Neutrophil (primary cell): ENCODE measurements at regions not wholly inside any gene's neighbourhood (a gene's known extent, or its start where the extent isn't known, plus 50 kb on each side); places are given as distances from the start of the nearest gene placed in this dataset.

ENCODE experiments used
- H3K27ac ChIP-seq: fragments of 200-600 bp; sonication (generic); 2 replicates; pipeline ENCODE4 v1.5.1; 2016; ENCODE audit warnings: mild to moderate bottlenecking, moderate library complexity
- H3K27me3 ChIP-seq: fragments of 200-600 bp; sonication (generic); 2 replicates; pipeline ENCODE4 v1.6.0; 2016; ENCODE audit warnings: mild to moderate bottlenecking
- H3K36me3 ChIP-seq: fragments of 200-600 bp; sonication (generic); 2 replicates; pipeline ENCODE4 v1.5.1; 2017
- H3K4me1 ChIP-seq, 2 experiments: fragments of 200-600 bp in 1 of 2; sonication (generic) in 1 of 2; 1 replicate in 1 of 2; 2 replicates in 1 of 2; pipeline versions ENCODE4 v1.5.1 to v1.6.1; 2013 to 2016; ENCODE audit warnings: low read depth in 1 of 2, low read length in 1 of 2, mild to moderate bottlenecking in 1 of 2, moderate library complexity in 1 of 2; ENCODE audit not compliant: control insufficient read depth in 1 of 2, insufficient read depth in 1 of 2
- H3K4me3 ChIP-seq, 2 experiments: fragments of 200-600 bp in 1 of 2; sonication (generic) in 1 of 2; 1 replicate in 1 of 2; 2 replicates in 1 of 2; pipeline ENCODE4 v1.5.1; 2013 to 2016; ENCODE audit warnings: low read depth in 1 of 2, low read length in 1 of 2, mild to moderate bottlenecking in 1 of 2, moderate library complexity in 1 of 2
- H3K9me3 ChIP-seq: fragments of 200-600 bp; sonication (generic); 2 replicates; pipeline ENCODE4 v1.5.1; 2016
- TF ChIP-seq, protein P1 (sequence below): fragments of 200-600 bp; sonication (generic); IDR thresholded peaks from 2 replicates; pipeline ENCODE4 v1.5.1; 2016; ENCODE audit warnings: antibody characterized with exemption

DNA sequence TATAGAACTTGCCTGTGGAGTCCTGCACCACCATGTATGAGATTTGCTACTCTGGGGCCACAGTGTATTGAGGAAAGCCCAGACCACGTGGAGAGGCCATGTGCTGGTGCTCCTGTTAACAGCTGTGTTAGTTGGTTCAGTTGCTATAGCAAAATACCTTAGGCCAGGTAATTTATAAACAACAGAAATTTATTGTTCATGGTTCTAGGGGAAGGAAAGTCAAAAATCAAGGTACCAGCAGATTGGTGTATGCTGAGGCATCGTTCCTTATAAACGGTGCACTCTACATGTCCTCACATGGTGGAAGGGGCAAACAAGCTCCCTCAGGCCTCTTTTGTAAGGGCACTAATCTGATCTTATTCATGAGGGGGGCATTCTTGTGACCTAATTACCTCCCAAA lies 135.9 kb upstream of the FOXN2 start:
- TF ChIP-seq, protein P1, sequence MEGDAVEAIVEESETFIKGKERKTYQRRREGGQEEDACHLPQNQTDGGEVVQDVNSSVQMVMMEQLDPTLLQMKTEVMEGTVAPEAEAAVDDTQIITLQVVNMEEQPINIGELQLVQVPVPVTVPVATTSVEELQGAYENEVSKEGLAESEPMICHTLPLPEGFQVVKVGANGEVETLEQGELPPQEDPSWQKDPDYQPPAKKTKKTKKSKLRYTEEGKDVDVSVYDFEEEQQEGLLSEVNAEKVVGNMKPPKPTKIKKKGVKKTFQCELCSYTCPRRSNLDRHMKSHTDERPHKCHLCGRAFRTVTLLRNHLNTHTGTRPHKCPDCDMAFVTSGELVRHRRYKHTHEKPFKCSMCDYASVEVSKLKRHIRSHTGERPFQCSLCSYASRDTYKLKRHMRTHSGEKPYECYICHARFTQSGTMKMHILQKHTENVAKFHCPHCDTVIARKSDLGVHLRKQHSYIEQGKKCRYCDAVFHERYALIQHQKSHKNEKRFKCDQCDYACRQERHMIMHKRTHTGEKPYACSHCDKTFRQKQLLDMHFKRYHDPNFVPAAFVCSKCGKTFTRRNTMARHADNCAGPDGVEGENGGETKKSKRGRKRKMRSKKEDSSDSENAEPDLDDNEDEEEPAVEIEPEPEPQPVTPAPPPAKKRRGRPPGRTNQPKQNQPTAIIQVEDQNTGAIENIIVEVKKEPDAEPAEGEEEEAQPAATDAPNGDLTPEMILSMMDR = no peak
- no peaks in the 10 kb centered on the region for H3K36me3 ChIP-seq
- no peaks in the 10 kb centered on the region for H3K27me3 ChIP-seq
- peaks cover 18 to 24% of the 10 kb centered on the region in 2 experiments for H3K4me1 ChIP-seq
- H3K4me3 ChIP-seq = no peak overlapping the region
- no peaks in the 10 kb centered on the region for H3K9me3 ChIP-seq
- H3K27ac ChIP-seq = no peak overlapping the region

DNA sequence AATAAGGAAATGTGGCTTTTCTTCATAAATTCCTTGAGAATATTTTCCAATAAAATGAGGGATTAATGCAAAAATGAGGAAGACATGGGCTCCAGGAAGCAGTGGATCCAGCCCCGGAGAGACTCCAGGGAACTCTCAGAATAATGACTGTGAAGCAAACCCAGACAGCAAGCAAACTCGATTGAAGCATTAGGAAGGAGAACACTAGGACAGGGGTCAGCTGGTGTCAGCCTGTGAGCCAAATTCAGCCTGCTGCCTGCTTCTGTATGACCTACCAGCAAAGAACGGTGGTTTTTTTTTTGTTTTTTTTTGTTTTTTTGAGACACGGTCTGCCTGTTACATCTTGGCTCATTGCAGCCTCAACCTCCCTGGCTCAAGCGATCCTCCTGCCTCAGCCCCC lies 133.9 kb upstream of the FOXN2 start:
- TF ChIP-seq, protein P1 = no peak
- Histone ChIP-seq H3K4me3 (no peak overlapping the region), H3K27ac (no peak overlapping the region), H3K9me3 (no peaks in the 10 kb centered on the region), H3K4me1 (peaks cover 9 to 14% of the 10 kb centered on the region in 2 experiments), H3K27me3 (no peaks in the 10 kb centered on the region), H3K36me3 (no peaks in the 10 kb centered on the region)

DNA sequence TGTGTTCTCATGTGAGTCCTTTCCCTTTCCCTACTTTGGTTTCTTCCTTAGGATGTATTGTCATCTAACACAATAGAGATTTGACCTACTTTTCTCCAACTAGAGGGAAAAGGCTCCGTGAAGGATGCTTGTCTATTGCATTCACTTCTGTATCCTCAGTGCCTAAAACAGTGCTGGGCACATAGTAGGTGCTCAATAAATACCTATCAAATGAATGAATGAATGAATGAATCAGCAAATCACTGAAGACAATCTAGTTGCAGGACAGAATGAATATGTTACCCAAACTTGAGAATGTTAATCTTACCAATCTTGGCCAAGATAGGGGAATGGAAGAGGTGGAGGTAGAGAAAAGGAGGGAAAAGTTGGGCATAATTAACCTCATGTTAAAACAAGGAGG lies 131.2 kb upstream of the FOXN2 start:
- H3K4me1 ChIP-seq = peaks cover 12 to 21% of the 10 kb centered on the region in 2 experiments
- H3K4me3 ChIP-seq = no peak overlapping the region
- no peaks in the 10 kb centered on the region for H3K9me3 ChIP-seq
- H3K27me3 ChIP-seq = no peaks in the 10 kb centered on the region
- H3K27ac ChIP-seq = no peak overlapping the region
- TF ChIP-seq, protein P1 = no peak
- no peaks in the 10 kb centered on the region for H3K36me3 ChIP-seq

DNA sequence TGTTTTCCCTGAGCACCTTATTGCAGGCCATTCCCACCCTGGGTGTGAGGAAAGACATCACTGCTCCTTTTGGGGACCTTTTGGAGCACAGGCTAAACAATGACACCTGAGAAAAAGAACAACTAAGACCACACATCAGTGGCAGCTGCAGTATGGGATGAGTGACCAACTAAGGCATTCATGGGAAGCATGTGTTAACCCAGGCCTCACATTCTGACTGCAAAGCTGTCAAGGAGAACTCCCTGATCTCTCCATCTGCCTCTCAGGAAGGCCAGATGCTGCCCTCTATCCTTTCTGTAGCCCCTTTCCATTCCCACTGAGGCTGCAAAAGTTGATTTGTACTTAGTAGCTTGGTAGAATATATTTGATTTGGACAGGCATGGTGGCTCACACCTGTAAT lies 130.5 kb upstream of the FOXN2 start:
- Histone ChIP-seq H3K4me3 (no peak overlapping the region), H3K27me3 (no peaks in the 10 kb centered on the region), H3K4me1 (peaks cover 12 to 19% of the 10 kb centered on the region in 2 experiments), H3K9me3 (no peaks in the 10 kb centered on the region), H3K27ac (no peak overlapping the region), H3K36me3 (no peaks in the 10 kb centered on the region)
- TF ChIP-seq, protein P1 = no peak

DNA sequence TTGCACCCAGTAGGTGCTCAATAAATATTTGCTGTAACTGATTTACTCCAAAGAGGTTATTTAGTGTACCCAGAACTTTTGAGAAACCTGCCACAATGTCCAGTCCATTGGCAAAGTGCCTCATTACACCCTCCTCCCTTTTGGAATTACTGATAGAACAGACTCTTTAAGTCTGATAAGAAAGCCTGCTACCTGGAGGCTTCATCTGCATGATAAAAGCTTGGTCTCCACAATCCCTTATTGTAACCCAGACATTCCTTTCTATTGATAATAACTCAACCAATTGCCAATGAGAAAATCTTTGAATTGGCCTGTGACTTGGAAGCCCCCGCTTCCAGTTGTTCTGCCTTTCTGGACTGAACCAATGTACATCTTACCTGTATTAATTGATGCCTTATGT lies 127.0 kb upstream of the FOXN2 start:
- TF ChIP-seq, protein P1 = no peak

More for the DNA sequence above, 127.0 kb upstream of the FOXN2 start:
- Histone ChIP-seq H3K36me3 (no peaks in the 10 kb centered on the region), H3K4me3 (no peak overlapping the region), H3K27ac (no peak overlapping the region), H3K4me1 (peaks cover 25 to 36% of the 10 kb centered on the region in 2 experiments), H3K9me3 (no peaks in the 10 kb centered on the region), H3K27me3 (no peaks in the 10 kb centered on the region)
